ENCODE measurements at regions not wholly inside any gene's neighbourhood (a gene's known extent, or its start where the extent isn't known, plus 50 kb on each side); places are given as distances from the start of the nearest gene placed in this dataset.

- DNase-seq = no peak
Measured at GRCh38 chr2:224209555-224210285, 170.6 kb upstream of the SERPINE2 start.

- DNase-seq = no peak
Measured at GRCh38 chr2:224208443-224208842, 169.4 kb upstream of the SERPINE2 start.

GRCh38 chr2:224208007-224208406, 168.9 kb upstream of the SERPINE2 start:
- no peak for DNase-seq

GRCh38 chr2:224206816-224207215, 167.7 kb upstream of the SERPINE2 start:
- no peak for DNase-seq

GRCh38 chr2:224202281-224202865, 163.3 kb upstream of the SERPINE2 start:
- DNase-seq = no peak

- DNase-seq = no peak
Measured at GRCh38 chr2:224198436-224198835, 159.3 kb upstream of the SERPINE2 start.

GRCh38 chr2:224196810-224197209, 157.7 kb upstream of the SERPINE2 start:
- DNase-seq = no peak

GRCh38 chr2:224195925-224196571, 157.0 kb upstream of the SERPINE2 start:
- peak; percentile 74 for DNase-seq

- no peak for DNase-seq
Measured at GRCh38 chr2:224194161-224194560, 155.1 kb upstream of the SERPINE2 start.

GRCh38 chr2:224191465-224191864, 152.4 kb upstream of the SERPINE2 start:
- no peak for DNase-seq

- no peak for DNase-seq
Measured at GRCh38 chr2:224190936-224191270, 151.8 kb upstream of the SERPINE2 start.

GRCh38 chr2:224190234-224190935, 151.3 kb upstream of the SERPINE2 start:
- no peak for DNase-seq

- DNase-seq = no peak
Measured at GRCh38 chr2:224187220-224187619, 148.1 kb upstream of the SERPINE2 start.

- no peak for DNase-seq
Measured at GRCh38 chr2:224185023-224185601, 146.0 kb upstream of the SERPINE2 start.

- DNase-seq = no peak
Measured at GRCh38 chr2:224183086-224183485, 144.0 kb upstream of the SERPINE2 start.

- DNase-seq = no peak
Measured at GRCh38 chr2:224182498-224182897, 143.4 kb upstream of the SERPINE2 start.

GRCh38 chr2:224181534-224182155, 142.6 kb upstream of the SERPINE2 start:
- DNase-seq = no peak

- peak; percentile 69 for DNase-seq
Measured at GRCh38 chr2:224180810-224181209, 141.7 kb upstream of the SERPINE2 start.

GRCh38 chr2:224178056-224178455, 139.0 kb upstream of the SERPINE2 start:
- DNase-seq = peak; percentile 73

GRCh38 chr2:224175538-224175937, 136.5 kb upstream of the SERPINE2 start:
- no peak for DNase-seq

- no peak for DNase-seq
Measured at GRCh38 chr2:224174990-224175389, 135.9 kb upstream of the SERPINE2 start.

- DNase-seq = no peak
Measured at GRCh38 chr2:224174521-224174920, 135.4 kb upstream of the SERPINE2 start.

GRCh38 chr2:224173933-224174332, 134.8 kb upstream of the SERPINE2 start:
- no peak for DNase-seq
